K562 (cell line): ENCODE measurements at regions not wholly inside any gene's neighbourhood (a gene's known extent, or its start where the extent isn't known, plus 50 kb on each side); places are given as distances from the start of the nearest gene placed in this dataset.

Experiments
- ATAC-seq: fragments of 200-7000 bp; cut with Tn5 transposase; 3 replicates; pipeline ENCODE4 v1.9.1; 2020; ENCODE audit warnings: moderate library complexity
- BruUV-seq: library from RNA; stranded (reverse); fragments of 400-500 nt; replicated peaks from 2 replicates; lab custom pipeline; 2021; lab: Mats Ljungman, UMichigan
- CTCF ChIA-PET: fragments of 300-600 bp; formaldehyde crosslinking; extraction: SDS; loops from one replicate; lab custom pipeline; 2021; ENCODE audit warnings: low intra/inter-chr PET ratio; lab: Yijun Ruan, JAX
- POLR2A ChIA-PET: fragments of 300-600, 350-650 bp; sonication (Branson Sonifier 250); formaldehyde crosslinking; extraction: SDS; loops from one replicate; lab custom pipeline; 2021; ENCODE audit warnings: antibody characterized with exemption, inconsistent platforms; lab: Yijun Ruan, JAX
- DNase-seq, 4 experiments: peaks; one replicate each; pipeline versions ENCODE4 v3.0.0 to v3.0.0-alpha.2; 2011 to 2018; ENCODE audit warnings: low spot score in 3 of 4, mixed read lengths in 3 of 4; ENCODE audit errors: extremely low read depth in 1 of 4
- FAIRE-seq: peaks from 2 replicates; lab custom pipeline; 2011; peaks lifted over from hg19 to GRCh38; lab: Jason Lieb, UNC
- H2AFZ ChIP-seq: 2 replicates; pipeline ENCODE4 v1.6.0; 2011; ENCODE audit warnings: low read depth, low read length, control low read depth, inconsistent platforms
- H3K27ac ChIP-seq: fragments of 200-600 bp; 3 replicates; pipeline ENCODE4 v1.8.0; 2011; ENCODE audit warnings: low read depth, mild to moderate bottlenecking, control low read depth, inconsistent platforms, low read length, moderate library complexity, mixed read lengths; ENCODE audit errors: extremely low read depth
- H3K27me3 ChIP-seq, 2 experiments: fragments of 300-600 bp in 1 of 2; 2 replicates in 1 of 2; 3 replicates in 1 of 2; pipeline versions ENCODE4 v1.6.0 to v1.8.0; 2011; ENCODE audit warnings: inconsistent platforms in 2 of 2, low read length in 2 of 2, mild to moderate bottlenecking in 1 of 2, mixed read lengths in 1 of 2, moderate library complexity in 1 of 2; ENCODE audit not compliant: control insufficient read depth in 2 of 2, insufficient read depth in 2 of 2
- H3K36me3 ChIP-seq: fragments of 300-600 bp; 3 replicates; pipeline ENCODE4 v1.8.0; 2011; ENCODE audit warnings: mild to moderate bottlenecking, low read length, inconsistent platforms; ENCODE audit not compliant: control insufficient read depth, insufficient read depth
- H3K4me1 ChIP-seq, 2 experiments: fragments of 200-600 bp in 1 of 2; replicated peaks in 1 of 2; 2 replicates in 1 of 2; 3 replicates in 1 of 2; pipeline versions ENCODE4 v1.5.1 to v1.8.0; 2011; ENCODE audit warnings: inconsistent platforms in 2 of 2, low read length in 2 of 2, mild to moderate bottlenecking in 1 of 2, mixed read lengths in 1 of 2, moderate library complexity in 1 of 2; ENCODE audit not compliant: control insufficient read depth in 2 of 2, insufficient read depth in 2 of 2
- H3K4me2 ChIP-seq: 2 replicates; pipeline ENCODE4 v1.6.1; 2011; ENCODE audit warnings: low read length, control low read depth, inconsistent platforms, mixed read lengths; ENCODE audit not compliant: insufficient read depth
- H3K4me3 ChIP-seq: fragments of 200-600 bp; sonication (generic), shearing (Covaris generic); 2 replicates; pipeline ENCODE4 v1.5.1; 2016; ENCODE audit warnings: control low read depth, inconsistent platforms
- H3K79me2 ChIP-seq: fragments of 200-600 bp; 3 replicates; pipeline ENCODE4 v1.8.0; 2011; ENCODE audit warnings: low read length, inconsistent platforms; ENCODE audit not compliant: control insufficient read depth, insufficient read depth
- H3K9ac ChIP-seq, 2 experiments: 2 replicates each; pipeline versions ENCODE4 v1.6.0 to v1.6.1; 2011; ENCODE audit warnings: low read depth in 2 of 2, low read length in 2 of 2, control low read depth in 1 of 2, inconsistent platforms in 1 of 2, mild to moderate bottlenecking in 1 of 2, mixed read lengths in 1 of 2; ENCODE audit not compliant: insufficient read depth in 1 of 2
- H3K9me1 ChIP-seq: one replicate; pipeline ENCODE4 v1.6.0; 2011; ENCODE audit warnings: inconsistent platforms, mild to moderate bottlenecking, low read length, moderate library complexity; ENCODE audit not compliant: control insufficient read depth, insufficient read depth
- H3K9me3 ChIP-seq: replicated peaks from 2 replicates; pipeline ENCODE4 v1.5.1; 2011; ENCODE audit warnings: low read depth, low read length, inconsistent platforms; ENCODE audit not compliant: control insufficient read depth, insufficient read depth
- H4K20me1 ChIP-seq: replicated peaks from 2 replicates; pipeline ENCODE4 v1.6.1; 2011; ENCODE audit warnings: low read length, inconsistent platforms, mixed read lengths; ENCODE audit not compliant: control insufficient read depth, insufficient read depth
- HEY1 ChIP-seq: fragments of 250-450 bp; sonication (Bioruptor Pico); IDR thresholded peaks from 2 replicates; pipeline ENCODE4 v1.5.0; 2020; ENCODE audit warnings: mild to moderate bottlenecking, moderate library complexity, borderline replicate concordance
- KAT2B ChIP-seq: IDR thresholded peaks from one replicate; pipeline ENCODE4 v1.6.1; 2012; ENCODE audit warnings: low read depth, mild to moderate bottlenecking, control low read depth, inconsistent platforms, low read length, moderate library complexity
- POLR3G ChIP-seq: IDR thresholded peaks from 2 replicates; pipeline ENCODE4 v1.6.1; 2011; ENCODE audit not compliant: insufficient read length, insufficient replicate concordance; ENCODE audit errors: extremely low read depth
- USF1 ChIP-seq: sonication (generic); formaldehyde crosslinking; IDR thresholded peaks from 2 replicates; pipeline ENCODE4 v1.9.0; 2022; ENCODE audit warnings: mild to moderate bottlenecking, missing genetic modification reagents
- WGBS: fragments of 100-300 bp; shearing (Covaris generic); methylation state at CpG from one replicate; pipeline ENCODE4 v1.1.6; 2016; ENCODE audit warnings: low coverage, mixed read lengths; ENCODE audit not compliant: insufficient coverage; ENCODE audit errors: missing lambda C conversion rate; 5-methylcytosine and 5-hydroxymethylcytosine counted together
- in situ Hi-C: fragments of 300-500 bp; cut with MboI; formaldehyde crosslinking; loops from 4 replicates; pipeline ENCODE4 v1.15.0; 2018; ENCODE audit warnings: inconsistent platforms, mixed read lengths
- intact Hi-C: fragments of 100-400 bp; cut with micrococcal nuclease; formaldehyde crosslinking; loops from 2 replicates; pipeline ENCODE4 v1.14.2; 2022
- TF ChIP-seq, protein P1 (sequence below): fragments of 450-650 bp; IDR thresholded peaks from 2 replicates; pipeline ENCODE4 v1.6.1; 2017; ENCODE audit warnings: mild to moderate bottlenecking, moderate library complexity

- ChIA-PET POLR2A (no interaction called here), CTCF (no interaction called here)
- no peaks in the 10 kb centered on the region for H3K79me2 ChIP-seq
- H3K9me1 ChIP-seq: no peaks in the 10 kb centered on the region
- H4K20me1 ChIP-seq: no peaks in the 10 kb centered on the region
- FAIRE-seq: no peak
- H3K36me3 ChIP-seq: no peaks in the 10 kb centered on the region
- no peak for ATAC-seq
- no peak overlapping the region for H3K4me3 ChIP-seq
- intact Hi-C loops: no loop called here
- TF ChIP-seq USF1 (CRISPR knock-in tag): no peak
- no peak for TF ChIP-seq KAT2B
- TF ChIP-seq, protein P1, sequence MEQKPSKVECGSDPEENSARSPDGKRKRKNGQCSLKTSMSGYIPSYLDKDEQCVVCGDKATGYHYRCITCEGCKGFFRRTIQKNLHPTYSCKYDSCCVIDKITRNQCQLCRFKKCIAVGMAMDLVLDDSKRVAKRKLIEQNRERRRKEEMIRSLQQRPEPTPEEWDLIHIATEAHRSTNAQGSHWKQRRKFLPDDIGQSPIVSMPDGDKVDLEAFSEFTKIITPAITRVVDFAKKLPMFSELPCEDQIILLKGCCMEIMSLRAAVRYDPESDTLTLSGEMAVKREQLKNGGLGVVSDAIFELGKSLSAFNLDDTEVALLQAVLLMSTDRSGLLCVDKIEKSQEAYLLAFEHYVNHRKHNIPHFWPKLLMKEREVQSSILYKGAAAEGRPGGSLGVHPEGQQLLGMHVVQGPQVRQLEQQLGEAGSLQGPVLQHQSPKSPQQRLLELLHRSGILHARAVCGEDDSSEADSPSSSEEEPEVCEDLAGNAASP: no peak
- TF ChIP-seq HEY1: no peak
- no peak for TF ChIP-seq POLR3G
- 0% methylated on average over 2 of the region's 2 CpGs for WGBS
- no peak overlapping the region for H2AFZ ChIP-seq
- H3K27me3 ChIP-seq: no peaks in the 10 kb centered on the region
- H3K27ac ChIP-seq: no peak overlapping the region
- H3K9ac ChIP-seq: no peak overlapping the region
- H3K4me2 ChIP-seq: no peak overlapping the region
- in situ Hi-C loops: no loop called here
- no TSS peak for BruUV-seq
- no peaks in the 10 kb centered on the region for H3K9me3 ChIP-seq
- DNase-seq: no peak
- H3K4me1 ChIP-seq: no peaks in the 10 kb centered on the region
Observed at GRCh38 chr20:7540923-7541322, 399.3 kb downstream of the HAO1 start.
